Activated CD8-positive, alpha-beta memory T cell treated with anti-CD3 and anti-CD28 coated beads, Interleukin-2, amount 50 U/mL, for 1 hour (primary cell): ENCODE measurements at regions not wholly inside any gene's neighbourhood (a gene's known extent, or its start where the extent isn't known, plus 50 kb on each side); places are given as distances from the start of the nearest gene placed in this dataset.

Experiments used
- DNase-seq: peaks from one replicate; pipeline ENCODE4 v3.0.0-alpha.2; 2020; ENCODE audit errors: extremely low read depth

- no peak for DNase-seq
Measured at GRCh38 chr3:5304789-5305683, 117.5 kb downstream of the EDEM1 start.

- no peak for DNase-seq
Measured at GRCh38 chr3:5305684-5305989, 118.1 kb downstream of the EDEM1 start.

- DNase-seq: no peak
Measured at GRCh38 chr3:5309171-5309570, 121.7 kb downstream of the EDEM1 start.

GRCh38 chr3:5309602-5310001 lies 122.1 kb downstream of the EDEM1 start:
- DNase-seq: no peak

- DNase-seq: no peak
Measured at GRCh38 chr3:5310509-5310908, 123.0 kb downstream of the EDEM1 start.

- DNase-seq: no peak
Measured at GRCh38 chr3:5312290-5312689, 124.8 kb downstream of the EDEM1 start.

GRCh38 chr3:5314897-5315296 lies 127.4 kb downstream of the EDEM1 start:
- DNase-seq: no peak

- DNase-seq: no peak
Measured at GRCh38 chr3:5317557-5317956, 130.1 kb downstream of the EDEM1 start.

- DNase-seq: no peak
Measured at GRCh38 chr3:5319454-5319853, 131.9 kb downstream of the EDEM1 start.

GRCh38 chr3:5321666-5322340 lies 134.3 kb downstream of the EDEM1 start:
- no peak for DNase-seq

GRCh38 chr3:5324780-5325179 lies 137.3 kb downstream of the EDEM1 start:
- DNase-seq: no peak

- DNase-seq: no peak
Measured at GRCh38 chr3:5330152-5330810, 142.8 kb downstream of the EDEM1 start.

GRCh38 chr3:5331567-5332269 lies 144.2 kb downstream of the EDEM1 start:
- DNase-seq: no peak

- DNase-seq: no peak
Measured at GRCh38 chr3:5332270-5332956, 144.9 kb downstream of the EDEM1 start.

GRCh38 chr3:5339967-5340535 lies 152.5 kb downstream of the EDEM1 start:
- no peak for DNase-seq

- DNase-seq: no peak
Measured at GRCh38 chr3:5341610-5342009, 154.1 kb downstream of the EDEM1 start.

- DNase-seq: no peak
Measured at GRCh38 chr3:5343459-5343858, 156.0 kb downstream of the EDEM1 start.

GRCh38 chr3:5344707-5345106 lies 157.2 kb downstream of the EDEM1 start:
- DNase-seq: no peak

GRCh38 chr3:5347486-5347885 lies 160.0 kb downstream of the EDEM1 start:
- DNase-seq: no peak

- DNase-seq: no peak
Measured at GRCh38 chr3:5348229-5348902, 160.9 kb downstream of the EDEM1 start.

GRCh38 chr3:5349343-5349742 lies 161.8 kb downstream of the EDEM1 start:
- no peak for DNase-seq
